K562 (cell line): ENCODE measurements at regions not wholly inside any gene's neighbourhood (a gene's known extent, or its start where the extent isn't known, plus 50 kb on each side); places are given as distances from the start of the nearest gene placed in this dataset.
A peak's percentile ranks its signal among the peaks of the same experiment; 100 is the strongest.

Experiments used
- ATAC-seq: fragments of 200-7000 bp; cut with Tn5 transposase; 3 replicates; pipeline ENCODE4 v1.9.1; 2020; ENCODE audit warnings: moderate library complexity
- BruUV-seq: library from RNA; stranded (reverse); fragments of 400-500 nt; replicated peaks from 2 replicates; lab custom pipeline; 2021; lab: Mats Ljungman, UMichigan
- CTCF ChIA-PET: fragments of 300-600 bp; formaldehyde crosslinking; extraction: SDS; loops from one replicate; lab custom pipeline; 2021; ENCODE audit warnings: low intra/inter-chr PET ratio; lab: Yijun Ruan, JAX
- POLR2A ChIA-PET: fragments of 300-600, 350-650 bp; sonication (Branson Sonifier 250); formaldehyde crosslinking; extraction: SDS; loops from one replicate; lab custom pipeline; 2021; ENCODE audit warnings: antibody characterized with exemption, inconsistent platforms; lab: Yijun Ruan, JAX
- DNase-seq, 4 experiments: peaks; one replicate each; pipeline versions ENCODE4 v3.0.0 to v3.0.0-alpha.2; 2011 to 2018; ENCODE audit warnings: low spot score in 3 of 4, mixed read lengths in 3 of 4; ENCODE audit errors: extremely low read depth in 1 of 4
- FAIRE-seq: peaks from 2 replicates; lab custom pipeline; 2011; peaks lifted over from hg19 to GRCh38; lab: Jason Lieb, UNC
- H2AFZ ChIP-seq: 2 replicates; pipeline ENCODE4 v1.6.0; 2011; ENCODE audit warnings: low read depth, low read length, control low read depth, inconsistent platforms
- H3K27ac ChIP-seq: fragments of 200-600 bp; 3 replicates; pipeline ENCODE4 v1.8.0; 2011; ENCODE audit warnings: low read depth, mild to moderate bottlenecking, control low read depth, inconsistent platforms, low read length, moderate library complexity, mixed read lengths; ENCODE audit errors: extremely low read depth
- H3K27me3 ChIP-seq, 2 experiments: fragments of 300-600 bp in 1 of 2; 2 replicates in 1 of 2; 3 replicates in 1 of 2; pipeline versions ENCODE4 v1.6.0 to v1.8.0; 2011; ENCODE audit warnings: inconsistent platforms in 2 of 2, low read length in 2 of 2, mild to moderate bottlenecking in 1 of 2, mixed read lengths in 1 of 2, moderate library complexity in 1 of 2; ENCODE audit not compliant: control insufficient read depth in 2 of 2, insufficient read depth in 2 of 2
- H3K36me3 ChIP-seq: fragments of 300-600 bp; 3 replicates; pipeline ENCODE4 v1.8.0; 2011; ENCODE audit warnings: mild to moderate bottlenecking, low read length, inconsistent platforms; ENCODE audit not compliant: control insufficient read depth, insufficient read depth
- H3K4me1 ChIP-seq, 2 experiments: fragments of 200-600 bp in 1 of 2; replicated peaks in 1 of 2; 2 replicates in 1 of 2; 3 replicates in 1 of 2; pipeline versions ENCODE4 v1.5.1 to v1.8.0; 2011; ENCODE audit warnings: inconsistent platforms in 2 of 2, low read length in 2 of 2, mild to moderate bottlenecking in 1 of 2, mixed read lengths in 1 of 2, moderate library complexity in 1 of 2; ENCODE audit not compliant: control insufficient read depth in 2 of 2, insufficient read depth in 2 of 2
- H3K4me2 ChIP-seq: 2 replicates; pipeline ENCODE4 v1.6.1; 2011; ENCODE audit warnings: low read length, control low read depth, inconsistent platforms, mixed read lengths; ENCODE audit not compliant: insufficient read depth
- H3K4me3 ChIP-seq: fragments of 200-600 bp; sonication (generic), shearing (Covaris generic); 2 replicates; pipeline ENCODE4 v1.5.1; 2016; ENCODE audit warnings: control low read depth, inconsistent platforms
- H3K79me2 ChIP-seq: fragments of 200-600 bp; 3 replicates; pipeline ENCODE4 v1.8.0; 2011; ENCODE audit warnings: low read length, inconsistent platforms; ENCODE audit not compliant: control insufficient read depth, insufficient read depth
- H3K9ac ChIP-seq, 2 experiments: 2 replicates each; pipeline versions ENCODE4 v1.6.0 to v1.6.1; 2011; ENCODE audit warnings: low read depth in 2 of 2, low read length in 2 of 2, control low read depth in 1 of 2, inconsistent platforms in 1 of 2, mild to moderate bottlenecking in 1 of 2, mixed read lengths in 1 of 2; ENCODE audit not compliant: insufficient read depth in 1 of 2
- H3K9me1 ChIP-seq: one replicate; pipeline ENCODE4 v1.6.0; 2011; ENCODE audit warnings: inconsistent platforms, mild to moderate bottlenecking, low read length, moderate library complexity; ENCODE audit not compliant: control insufficient read depth, insufficient read depth
- H3K9me3 ChIP-seq: replicated peaks from 2 replicates; pipeline ENCODE4 v1.5.1; 2011; ENCODE audit warnings: low read depth, low read length, inconsistent platforms; ENCODE audit not compliant: control insufficient read depth, insufficient read depth
- H4K20me1 ChIP-seq: replicated peaks from 2 replicates; pipeline ENCODE4 v1.6.1; 2011; ENCODE audit warnings: low read length, inconsistent platforms, mixed read lengths; ENCODE audit not compliant: control insufficient read depth, insufficient read depth
- DPF2 ChIP-seq: fragments of 450-650 bp; IDR thresholded peaks from 2 replicates; pipeline ENCODE4 v1.6.1; 2016
- ELF1 ChIP-seq: fragments of 200-800 bp; sonication (Bioruptor generic); IDR thresholded peaks from 2 replicates; pipeline ENCODE4 v1.6.1; 2016; ENCODE audit warnings: missing genetic modification characterization, missing compliant biosample characterization
- ETV1 ChIP-seq: fragments of 450-650 bp; conservative IDR thresholded peaks from 2 replicates; pipeline ENCODE4 v1.6.1; 2016; ENCODE audit warnings: missing genetic modification characterization, control low read depth, low read depth, missing compliant biosample characterization
- HSF4 ChIP-seq: fragments of 250-450 bp; sonication (Bioruptor Pico); IDR thresholded peaks from 2 replicates; pipeline ENCODE4 v2.1.2; 2022; ENCODE audit warnings: mild to moderate bottlenecking, moderate library complexity, borderline replicate concordance
- RBM14 ChIP-seq: fragments of 200-400 bp; formaldehyde crosslinking; IDR thresholded peaks from 2 replicates; pipeline ENCODE4 v1.6.1; 2018; ENCODE audit warnings: low read depth, mild to moderate bottlenecking, low read length, moderate library complexity, borderline replicate concordance; ENCODE audit not compliant: insufficient read depth
- TSHZ1 ChIP-seq: fragments of 250-450 bp; sonication (Bioruptor Pico); IDR thresholded peaks from 2 replicates; pipeline ENCODE4 v1.4.0; 2020; ENCODE audit warnings: mild to moderate bottlenecking, moderate library complexity
- ZBTB26 ChIP-seq: fragments of 450-650 bp; formaldehyde crosslinking; IDR thresholded peaks from 2 replicates; pipeline ENCODE4 v1.4.0; 2022; ENCODE audit warnings: missing genetic modification characterization
- ZHX1 ChIP-seq: fragments of 150-350 bp; conservative IDR thresholded peaks from 2 replicates; pipeline ENCODE4 v1.6.1; 2014; ENCODE audit warnings: low read length
- ZNF518B ChIP-seq: fragments of 250-450 bp; sonication (Bioruptor Pico); IDR thresholded peaks from 2 replicates; pipeline ENCODE4 v1.5.0; 2021; ENCODE audit warnings: mild to moderate bottlenecking, moderate library complexity
- ZNF77 ChIP-seq: fragments of 250-450 bp; sonication (Bioruptor Pico); IDR thresholded peaks from 2 replicates; pipeline ENCODE4 v1.5.0; 2020
- WGBS: fragments of 100-300 bp; shearing (Covaris generic); methylation state at CpG from one replicate; pipeline ENCODE4 v1.1.6; 2016; ENCODE audit warnings: low coverage, mixed read lengths; ENCODE audit not compliant: insufficient coverage; ENCODE audit errors: missing lambda C conversion rate; 5-methylcytosine and 5-hydroxymethylcytosine counted together
- in situ Hi-C: fragments of 300-500 bp; cut with MboI; formaldehyde crosslinking; loops from 4 replicates; pipeline ENCODE4 v1.15.0; 2018; ENCODE audit warnings: inconsistent platforms, mixed read lengths
- intact Hi-C: fragments of 100-400 bp; cut with micrococcal nuclease; formaldehyde crosslinking; loops from 2 replicates; pipeline ENCODE4 v1.14.2; 2022

- DNase-seq (no peak), ATAC-seq (no peak), FAIRE-seq (no peak)
- H3K4me1 ChIP-seq = peaks cover 6 to 23% of the 10 kb centered on the region in 2 experiments; a peak in 4 of 5 replicates
- H3K27ac ChIP-seq = no peak overlapping the region
- H3K9ac ChIP-seq = peak overlapping the region in 1 of 2 experiments; percentile 12; a peak in 1 of 4 replicates
- no peaks in the 10 kb centered on the region for H3K36me3 ChIP-seq
- ChIA-PET POLR2A (interaction anchor here (0.6 kb wide), 1 partner anchor 357 kb away, joined by 3 read pairs; no protein-coding TSS in a partner anchor), CTCF (no interaction called here)
- H3K4me3 ChIP-seq = no peak overlapping the region
- no peaks in the 10 kb centered on the region for H4K20me1 ChIP-seq
- H3K9me1 ChIP-seq = no peaks in the 10 kb centered on the region
- no peaks in the 10 kb centered on the region for H3K79me2 ChIP-seq
- no TSS peak for BruUV-seq
- no peak overlapping the region for H3K4me2 ChIP-seq
- 40% methylated on average over 3 of the region's 3 CpGs for WGBS
- no peaks in the 10 kb centered on the region for H3K9me3 ChIP-seq
- in situ Hi-C loops (no loop called here), intact Hi-C loops (loop anchor here (10.0 kb wide), 1 partner anchor 162 kb away; the partner anchor contains the start of gene HES1)
- H3K27me3 ChIP-seq = no peaks in the 10 kb centered on the region
- H2AFZ ChIP-seq = peak overlapping the region; percentile 66
- TF ChIP-seq ETV1 (tag) = no peak
- TF ChIP-seq ZNF518B (CRISPR knock-in tag) = no peak
- no peak for TF ChIP-seq HSF4
- TF ChIP-seq RBM14 = no peak
- TF ChIP-seq ELF1 (tag) = no peak
- no peak for TF ChIP-seq DPF2
- TF ChIP-seq ZBTB26 = no peak
- no peak for TF ChIP-seq TSHZ1 (CRISPR knock-in tag)
- no peak for TF ChIP-seq ZHX1
- no peak for TF ChIP-seq ZNF77 (CRISPR knock-in tag)
Measured at GRCh38 chr3:193972832-193973231, 163.1 kb upstream of the HES1 start.
